ENCODE measurements at regions not wholly inside any gene's neighbourhood (a gene's known extent, or its start where the extent isn't known, plus 50 kb on each side); places are given as distances from the start of the nearest gene placed in this dataset.

- Histone ChIP-seq H3K27me3 (peaks cover 0 to 3% (median 0%) of the 10 kb centered on the region in 3 donors), H3K4me3 (no peak overlapping the region), H3K36me3 (no peaks in the 10 kb centered on the region), H3K27ac (no peak overlapping the region), H3K9me3 (no peaks in the 10 kb centered on the region), H3K4me1 (no peaks in the 10 kb centered on the region)
- intact Hi-C loops (cut with DNase I): no loop called here
- DNase-seq: no peak
- WGBS, 2 donors: 97 to 98% methylated on average over 2 of the region's 2 CpGs
- TF ChIP-seq POLR2AphosphoS5 (IDR thresholded peaks at IDR 0.05): no peak
- TF ChIP-seq CTCF (IDR thresholded peaks at IDR 0.05): no peak
- no peak for TF ChIP-seq POLR2A (IDR thresholded peaks at IDR 0.05)
- no peak for TF ChIP-seq EP300 (IDR thresholded peaks at IDR 0.05)
These were observed 138.4 kb upstream of the TOP1 start for GRCh38 chr20:40890181-40890580.

- Histone ChIP-seq H3K27me3 (peaks cover 0 to 3% (median 0%) of the 10 kb centered on the region in 3 donors), H3K36me3 (no peaks in the 10 kb centered on the region), H3K4me1 (no peaks in the 10 kb centered on the region), H3K27ac (no peak overlapping the region), H3K9me3 (no peaks in the 10 kb centered on the region), H3K4me3 (no peak overlapping the region)
- intact Hi-C loops (cut with DNase I): no loop called here
- TF ChIP-seq POLR2A (IDR thresholded peaks at IDR 0.05): no peak
- TF ChIP-seq CTCF (IDR thresholded peaks at IDR 0.05): no peak
- DNase-seq: no peak
These were observed 138.0 kb upstream of the TOP1 start for GRCh38 chr20:40890635-40891034.

- TF ChIP-seq POLR2A (IDR thresholded peaks at IDR 0.05) (no peak), CTCF (IDR thresholded peaks at IDR 0.05) (no peak), POLR2AphosphoS5 (IDR thresholded peaks at IDR 0.05) (no peak), EP300 (IDR thresholded peaks at IDR 0.05) (no peak)
These were observed 137.3 kb upstream of the TOP1 start for GRCh38 chr20:40891351-40891750.

GRCh38 chr20:40892642-40893041 is 136.0 kb upstream of the TOP1 start:
- Histone ChIP-seq H3K9me3 (no peaks in the 10 kb centered on the region), H3K27me3 (no peaks in the 10 kb centered on the region), H3K4me3 (no peak overlapping the region), H3K4me1 (no peaks in the 10 kb centered on the region), H3K27ac (no peak overlapping the region), H3K36me3 (no peaks in the 10 kb centered on the region)
- TF ChIP-seq CTCF (IDR thresholded peaks at IDR 0.05) (no peak), POLR2AphosphoS5 (IDR thresholded peaks at IDR 0.05) (no peak), POLR2A (IDR thresholded peaks at IDR 0.05) (no peak), EP300 (IDR thresholded peaks at IDR 0.05) (no peak)
- DNase-seq: no peak
- WGBS, 2 donors: 66 to 81% methylated on average over 2 of the region's 2 CpGs
- intact Hi-C loops (cut with DNase I): no loop called here

More at GRCh38 chr20:40891351-40891750, 137.3 kb upstream of the TOP1 start:
- no peak for DNase-seq
- Histone ChIP-seq H3K36me3 (no peaks in the 10 kb centered on the region), H3K27me3 (peaks cover 0 to 3% (median 0%) of the 10 kb centered on the region in 3 donors), H3K4me3 (no peak overlapping the region), H3K27ac (no peak overlapping the region), H3K4me1 (no peaks in the 10 kb centered on the region), H3K9me3 (no peaks in the 10 kb centered on the region)
- intact Hi-C loops (cut with DNase I): no loop called here

GRCh38 chr20:40893610-40894236 is 134.9 kb upstream of the TOP1 start:
- Histone ChIP-seq H3K27me3 (no peaks in the 10 kb centered on the region), H3K4me3 (no peak overlapping the region), H3K4me1 (no peaks in the 10 kb centered on the region), H3K27ac (no peak overlapping the region), H3K36me3 (no peaks in the 10 kb centered on the region), H3K9me3 (no peaks in the 10 kb centered on the region)
- TF ChIP-seq POLR2A (IDR thresholded peaks at IDR 0.05): no peak
- no peak for TF ChIP-seq CTCF (IDR thresholded peaks at IDR 0.05)
- no peak for TF ChIP-seq POLR2AphosphoS5 (IDR thresholded peaks at IDR 0.05)
- no peak for TF ChIP-seq EP300 (IDR thresholded peaks at IDR 0.05)
- no peak for DNase-seq
- 72 to 89% methylated on average over 1 of the region's 1 CpG for WGBS, 2 donors
- intact Hi-C loops (cut with DNase I): no loop called here
